Kidney tubule cell (primary cell): ENCODE measurements at regions not wholly inside any gene's neighbourhood (a gene's known extent, or its start where the extent isn't known, plus 50 kb on each side); places are given as distances from the start of the nearest gene placed in this dataset.
"Not testable (repeated sequence)": the region's sequence is repeated elsewhere in the genome, so short reads cannot be mapped to it uniquely, and the experiment has no call there.

Source experiments
- DNase-seq: peaks from one replicate; pipeline ENCODE4 v3.0.0-alpha.2; 2018; ENCODE audit warnings: low spot score

- DNase-seq: no peak
Observed at GRCh38 chr4:81595798-81596610, 124.3 kb upstream of the RASGEF1B start.

DNA sequence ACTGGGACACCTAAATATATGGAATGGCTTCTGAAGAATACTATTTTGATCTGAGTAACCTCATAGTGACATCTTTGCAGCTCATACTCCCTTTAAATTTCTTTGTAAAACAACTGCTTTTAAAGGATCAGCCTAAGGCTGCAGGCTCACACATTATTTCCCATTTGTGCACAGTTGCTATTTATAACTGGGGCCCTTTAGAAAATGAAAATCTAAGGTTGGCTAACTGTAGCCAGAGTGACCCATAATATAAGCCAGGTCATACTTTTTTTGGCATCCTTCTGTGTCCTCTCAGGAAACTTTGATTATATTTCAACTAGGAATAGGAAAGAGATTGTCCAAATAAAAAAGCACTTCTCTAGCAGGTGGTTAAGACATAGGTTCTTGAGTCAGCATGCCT lies 123.6 kb upstream of the RASGEF1B start:
- no peak for DNase-seq

DNA sequence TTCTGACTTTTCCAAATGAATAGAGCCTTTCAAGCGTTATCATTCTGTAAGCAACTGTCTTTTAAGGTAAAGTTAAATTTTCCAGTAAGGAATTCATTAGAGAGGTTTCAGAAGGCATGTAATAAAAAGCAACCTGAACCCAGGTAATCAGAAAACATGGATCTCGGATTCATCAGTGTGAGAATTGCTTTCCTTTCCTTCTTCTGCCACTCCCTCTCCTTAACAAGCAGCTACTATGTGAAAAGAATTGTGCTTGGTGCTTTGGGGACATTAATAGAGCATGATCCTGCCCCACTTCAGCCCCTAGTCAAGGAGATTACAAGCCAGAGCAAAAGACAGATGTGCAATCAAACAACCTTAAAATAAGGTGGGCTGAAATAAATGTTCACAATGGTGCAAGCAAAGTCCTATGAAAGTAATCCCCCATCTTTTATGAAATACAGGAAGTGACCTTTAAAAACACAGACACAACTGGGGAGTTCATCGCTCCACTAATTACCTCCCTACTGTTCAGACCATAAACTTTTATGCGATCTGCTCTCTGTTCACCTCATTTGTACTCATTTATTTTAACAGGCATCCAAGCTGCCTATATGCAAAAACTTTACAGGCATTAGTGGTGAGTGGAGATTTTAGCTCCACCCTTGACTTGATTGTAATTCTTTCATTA lies 122.9 kb upstream of the RASGEF1B start:
- DNase-seq: no peak

GRCh38 chr4:81592701-81593100 lies 121.0 kb upstream of the RASGEF1B start:
- no peak for DNase-seq

DNA sequence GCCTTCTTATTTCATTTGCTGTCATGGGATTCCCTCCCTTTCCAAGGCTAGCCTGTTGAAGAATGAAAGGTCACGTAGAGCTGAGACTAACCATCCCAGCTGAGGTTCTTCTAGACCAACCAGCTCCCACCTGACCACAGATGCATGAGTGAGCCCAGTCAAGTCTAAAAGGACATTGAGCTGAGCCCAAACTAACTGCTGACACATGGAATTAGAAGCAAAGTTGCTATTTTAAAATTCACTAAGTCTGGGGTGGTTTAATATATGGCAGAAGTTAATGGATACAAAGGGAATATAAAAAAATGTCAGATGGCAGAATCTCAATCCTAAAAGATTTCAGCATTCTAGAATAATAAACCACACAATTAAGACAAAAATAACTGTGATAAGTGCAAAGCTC lies 118.9 kb upstream of the RASGEF1B start:
- no peak for DNase-seq

DNA sequence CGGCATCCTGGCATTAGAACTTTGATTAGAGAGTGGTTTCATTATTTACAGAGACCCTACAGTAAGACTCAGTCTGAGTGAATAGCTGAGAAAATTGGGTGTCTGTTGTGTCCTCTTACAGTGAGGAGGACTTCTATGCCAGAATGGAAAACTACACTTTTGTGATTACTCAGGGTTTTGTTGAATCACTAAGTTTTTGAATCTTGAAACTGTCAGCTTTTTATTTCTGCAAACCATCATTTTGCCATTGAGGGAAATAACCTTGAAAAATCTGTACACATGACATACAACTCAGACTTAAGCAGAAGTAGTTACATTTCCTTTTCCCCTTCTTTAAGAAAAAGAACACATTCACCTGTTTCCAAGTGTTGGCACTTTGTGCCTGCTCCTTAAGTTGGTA lies 117.6 kb upstream of the RASGEF1B start:
- no peak for DNase-seq

DNA sequence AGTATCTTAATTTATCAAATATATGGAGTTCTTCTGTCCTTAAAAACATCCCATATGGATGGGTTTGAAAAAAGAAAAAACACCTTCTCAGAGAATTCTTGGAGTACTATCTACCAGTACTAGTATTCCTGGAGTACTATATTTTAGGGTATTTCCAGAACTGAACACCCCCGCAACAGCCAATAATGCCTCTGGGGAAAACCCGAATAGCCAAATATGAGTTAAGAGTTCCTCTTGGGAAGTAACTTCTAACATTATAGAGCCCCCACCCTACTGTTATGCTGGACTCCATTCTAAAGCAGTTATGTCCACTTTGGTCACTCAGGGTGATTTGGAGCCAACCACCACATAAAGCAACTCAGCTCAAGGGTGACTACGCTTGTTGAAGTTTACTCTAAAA lies 115.0 kb upstream of the RASGEF1B start:
- DNase-seq: no peak

DNA sequence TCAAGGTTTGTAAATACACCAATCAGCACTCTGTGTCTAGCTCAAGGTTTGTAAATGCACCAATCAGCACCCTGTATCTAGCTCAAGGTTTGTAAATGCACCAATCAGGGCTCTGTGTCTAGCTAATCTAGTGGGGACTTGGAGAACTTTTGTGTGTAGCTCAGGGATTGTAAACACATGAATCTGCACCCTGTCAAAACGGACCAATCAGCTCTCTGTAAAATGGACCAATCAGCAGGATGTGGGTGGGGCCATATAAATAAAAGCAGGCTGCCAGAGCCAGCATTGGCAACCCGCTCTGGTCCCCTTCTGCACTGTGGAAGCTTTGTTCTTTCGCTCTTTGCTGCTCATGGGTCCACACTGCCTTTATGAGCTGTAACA lies 109.3 kb upstream of the RASGEF1B start:
- not testable (repeated sequence) for DNase-seq

DNA sequence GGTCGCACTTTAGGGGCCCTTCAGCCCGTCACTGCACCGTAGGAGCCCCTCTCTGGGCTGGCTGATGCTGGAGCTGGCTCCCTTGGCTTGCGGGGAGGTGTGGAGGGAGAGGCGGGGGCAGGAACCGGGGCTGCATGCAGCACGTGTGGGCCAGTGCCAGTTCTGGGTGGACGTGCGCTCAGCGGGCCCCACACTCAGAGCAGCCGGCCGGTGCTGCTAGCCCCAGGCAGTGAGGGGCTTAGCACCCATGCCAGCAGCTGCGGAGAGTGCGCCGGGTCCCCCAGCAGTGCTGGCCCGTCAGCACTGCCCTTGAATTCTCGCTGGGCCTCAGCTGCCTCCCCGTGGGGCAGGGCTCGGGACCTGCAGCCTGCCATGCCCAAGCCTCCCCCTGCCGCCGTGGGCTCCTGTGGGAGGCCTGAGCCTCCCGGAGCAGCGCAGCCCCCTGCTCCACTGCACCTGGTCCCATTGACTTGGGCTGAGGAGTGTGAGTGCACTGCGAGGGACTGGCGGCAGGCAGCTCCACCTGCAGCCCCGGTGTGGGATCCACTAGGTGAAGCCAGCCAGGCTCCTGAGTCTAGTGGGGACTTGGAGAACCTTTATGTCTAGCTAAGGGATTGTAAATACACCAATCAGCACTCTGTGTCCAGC lies 108.8 kb upstream of the RASGEF1B start:
- DNase-seq: no peak

GRCh38 chr4:81577392-81577791 lies 105.7 kb upstream of the RASGEF1B start:
- DNase-seq: peak; percentile 43

GRCh38 chr4:81574991-81575390 lies 103.3 kb upstream of the RASGEF1B start:
- DNase-seq: no peak

DNA sequence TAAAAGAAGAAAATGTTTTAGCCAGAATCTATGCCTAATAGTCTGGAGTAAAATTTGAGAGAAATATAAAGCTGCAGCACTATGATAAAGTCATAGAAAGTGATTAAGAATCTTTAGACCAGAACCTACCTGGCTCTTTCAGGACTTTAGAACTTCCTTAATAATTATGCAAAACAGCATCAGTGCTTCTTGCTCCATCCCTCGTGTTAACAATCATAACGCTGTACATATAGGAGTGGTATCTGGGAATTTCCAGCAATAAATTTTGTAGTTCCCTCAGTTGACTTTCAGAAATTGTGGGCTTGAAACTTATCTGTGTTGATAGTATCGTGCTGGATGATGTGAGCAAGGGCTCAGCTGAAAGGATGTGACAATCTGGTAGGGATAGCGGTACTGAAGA lies 102.1 kb upstream of the RASGEF1B start:
- DNase-seq: no peak

- DNase-seq: no peak
Observed at GRCh38 chr4:81572402-81572801, 100.7 kb upstream of the RASGEF1B start.

DNA sequence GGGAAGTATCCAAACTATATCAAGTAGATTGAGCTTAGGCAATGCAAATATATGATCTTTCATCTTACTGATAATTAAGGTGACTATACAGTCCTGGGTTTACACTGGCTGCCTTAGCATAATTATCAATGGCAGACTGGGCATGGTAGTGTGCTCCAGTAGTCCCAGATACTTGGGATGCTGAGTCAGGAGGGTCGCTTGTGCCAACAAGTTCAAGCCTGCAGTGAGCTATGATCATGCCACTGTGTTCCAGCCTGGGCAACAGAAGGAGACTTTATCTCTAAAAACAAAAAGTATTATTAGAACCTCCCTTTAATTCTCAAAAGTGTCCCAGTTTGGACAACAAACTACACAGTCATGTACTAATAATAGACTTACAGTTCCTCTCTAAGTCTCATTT lies 99.4 kb upstream of the RASGEF1B start:
- no peak for DNase-seq

DNA sequence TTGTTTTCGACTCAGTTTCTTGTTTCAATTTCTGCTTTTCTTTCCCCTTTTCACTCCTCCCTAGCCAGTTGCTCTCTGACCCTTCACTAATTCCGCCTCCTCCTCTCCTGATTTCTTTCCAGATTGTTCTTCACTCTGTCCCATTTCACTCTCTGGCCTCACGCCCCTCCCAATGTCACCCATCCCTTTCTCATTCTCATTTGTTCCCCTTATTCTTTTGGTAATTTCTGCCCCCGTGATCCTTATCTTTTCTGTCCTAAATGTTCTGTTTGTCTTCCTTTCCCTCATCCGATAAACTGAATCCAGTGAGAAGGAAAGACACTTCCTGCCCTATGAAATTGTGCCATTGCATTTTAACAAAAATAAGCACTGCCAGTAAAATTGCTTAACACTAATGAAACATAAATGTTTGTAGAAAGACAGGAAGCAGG lies 94.5 kb upstream of the RASGEF1B start:
- no peak for DNase-seq

- peak; percentile 20 for DNase-seq
Observed at GRCh38 chr4:81565142-81565870, 93.6 kb upstream of the RASGEF1B start.

DNA sequence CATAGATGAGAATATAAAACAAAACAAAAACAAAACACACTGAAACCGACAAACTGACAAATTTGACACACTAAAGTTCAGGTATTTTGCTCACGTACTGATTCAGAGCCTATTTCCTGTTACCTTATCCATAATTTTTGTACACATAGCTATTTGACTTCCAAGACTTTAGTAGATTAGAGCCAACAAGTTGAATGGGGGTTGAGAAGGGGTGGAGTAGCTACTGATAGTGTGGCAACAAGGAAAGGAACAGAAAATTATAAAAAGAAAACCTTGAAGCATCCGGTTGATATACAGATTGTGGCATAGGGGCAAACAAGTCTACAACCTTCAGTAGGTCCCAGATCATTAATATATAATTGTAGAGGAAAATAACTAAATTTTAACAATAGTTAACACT lies 92.3 kb upstream of the RASGEF1B start:
- DNase-seq: no peak

- no peak for DNase-seq
Observed at GRCh38 chr4:81562093-81562492, 90.4 kb upstream of the RASGEF1B start.

DNA sequence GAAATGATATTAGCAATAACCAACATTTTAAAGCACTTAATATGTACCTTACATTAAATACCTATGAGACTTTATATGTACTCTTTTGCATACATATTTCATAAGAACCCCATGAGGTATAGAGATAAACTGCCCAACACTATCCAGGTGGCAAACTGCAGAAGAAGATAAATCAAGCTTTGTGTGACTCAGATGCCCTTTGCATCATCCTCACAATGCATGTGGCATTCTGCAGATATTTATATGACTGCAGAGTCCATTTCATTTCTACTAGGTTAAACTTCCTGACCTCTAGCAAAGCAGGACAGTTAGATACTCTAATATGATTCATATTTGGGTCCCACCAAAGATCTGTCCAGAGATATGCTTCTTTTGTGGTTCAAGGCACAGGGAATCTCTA lies 85.6 kb upstream of the RASGEF1B start:
- DNase-seq: no peak

GRCh38 chr4:81555489-81555888 lies 83.8 kb upstream of the RASGEF1B start:
- no peak for DNase-seq

GRCh38 chr4:81552086-81552485 lies 80.4 kb upstream of the RASGEF1B start:
- DNase-seq: no peak

DNA sequence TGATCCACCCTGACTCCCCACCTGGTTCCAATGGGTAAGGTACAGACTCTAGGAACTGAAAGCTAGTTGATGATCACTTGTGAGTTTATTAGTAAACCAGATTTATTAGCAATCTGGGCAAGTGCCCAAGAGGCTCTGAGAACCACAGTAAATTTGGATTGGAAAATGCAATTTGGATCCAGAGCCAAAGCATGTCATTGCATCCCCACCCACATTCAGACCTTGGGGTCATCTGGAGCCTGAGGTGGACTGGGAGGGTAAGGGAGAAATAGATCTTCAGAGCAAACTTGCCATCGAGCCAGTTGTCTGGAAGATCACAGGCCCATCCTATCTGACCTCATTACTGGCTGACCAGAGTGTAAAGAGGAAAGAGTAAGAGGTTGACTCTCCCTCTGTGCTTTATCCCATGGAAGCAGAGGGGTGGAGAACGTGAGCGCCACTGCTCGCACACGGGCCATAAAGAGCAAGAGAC lies 78.7 kb upstream of the RASGEF1B start:
- no peak for DNase-seq
